ENCODE measurements at regions not wholly inside any gene's neighbourhood (a gene's known extent, or its start where the extent isn't known, plus 50 kb on each side); places are given as distances from the start of the nearest gene placed in this dataset.
"Not testable (repeated sequence)": the region's sequence is repeated elsewhere in the genome, so short reads cannot be mapped to it uniquely, and the experiment has no call there.

- DNase-seq (ENCODE audit: low spot score), result peak; percentile 4
- POLR2A ChIA-PET (ENCODE audit: low non-redundant PET), result no interaction called here
- no peak for TF ChIP-seq CTCF (conservative IDR thresholded peaks at IDR 0.05; ENCODE audit: low read depth)
- CTCF ChIA-PET, result interaction anchor here (0.6 to 2.1 kb wide), 4 partner anchors 175 to 602 kb away, joined by 3 to 4 read pairs (median 3); no protein-coding TSS in a partner anchor
- no peak overlapping the region for H3K27ac ChIP-seq
Observed at GRCh38 chr14:71754422-71755095, 177.7 kb upstream of the RGS6 start.

GRCh38 chr14:71758229-71758951 is 173.8 kb upstream of the RGS6 start:
- CTCF ChIA-PET, result no interaction called here
- POLR2A ChIA-PET (ENCODE audit: low non-redundant PET), result no interaction called here

GRCh38 chr14:71762575-71762974 is 169.7 kb upstream of the RGS6 start:
- H3K27ac ChIP-seq, result no peak overlapping the region
- ChIA-PET CTCF (no interaction called here), POLR2A (ENCODE audit: low non-redundant PET) (no interaction called here)
- DNase-seq (ENCODE audit: low spot score), result no peak
- TF ChIP-seq CTCF (conservative IDR thresholded peaks at IDR 0.05; ENCODE audit: low read depth), result no peak

More at GRCh38 chr14:71758229-71758951, 173.8 kb upstream of the RGS6 start:
- no peak overlapping the region for H3K27ac ChIP-seq
- no peak for DNase-seq (ENCODE audit: low spot score)
- no peak for TF ChIP-seq CTCF (conservative IDR thresholded peaks at IDR 0.05; ENCODE audit: low read depth)

GRCh38 chr14:71764701-71765382 is 167.4 kb upstream of the RGS6 start:
- DNase-seq (ENCODE audit: low spot score), result no peak
- ChIA-PET POLR2A (ENCODE audit: low non-redundant PET) (no interaction called here), CTCF (interaction anchor here (0.6 kb wide), 1 partner anchor 554 kb away, joined by 4 read pairs; no protein-coding TSS in a partner anchor)
- H3K27ac ChIP-seq, result no peak overlapping the region
- TF ChIP-seq CTCF (conservative IDR thresholded peaks at IDR 0.05; ENCODE audit: low read depth), result no peak

GRCh38 chr14:71765505-71765904 is 166.7 kb upstream of the RGS6 start:
- CTCF ChIA-PET, result no interaction called here
- POLR2A ChIA-PET (ENCODE audit: low non-redundant PET), result no interaction called here
- no peak for DNase-seq (ENCODE audit: low spot score)
- no peak for TF ChIP-seq CTCF (conservative IDR thresholded peaks at IDR 0.05; ENCODE audit: low read depth)
- H3K27ac ChIP-seq, result no peak overlapping the region

GRCh38 chr14:71770431-71770830 is 161.8 kb upstream of the RGS6 start:
- POLR2A ChIA-PET (ENCODE audit: low non-redundant PET), result no interaction called here
- H3K27ac ChIP-seq, result no peak overlapping the region
- no peak for TF ChIP-seq CTCF (conservative IDR thresholded peaks at IDR 0.05; ENCODE audit: low read depth)
- CTCF ChIA-PET, result no interaction called here
- DNase-seq (ENCODE audit: low spot score), result no peak

- POLR2A ChIA-PET (ENCODE audit: low non-redundant PET); H3K27ac ChIP-seq; CTCF ChIA-PET; DNase-seq (ENCODE audit: low spot score): not testable (repeated sequence)
Observed at GRCh38 chr14:71771421-71771820, 160.8 kb upstream of the RGS6 start.

- CTCF ChIA-PET; POLR2A ChIA-PET (ENCODE audit: low non-redundant PET); H3K27ac ChIP-seq; DNase-seq (ENCODE audit: low spot score): not testable (repeated sequence)
Observed at GRCh38 chr14:71771996-71772395, 160.2 kb upstream of the RGS6 start.
